ENCODE measurements at regions not wholly inside any gene's neighbourhood (a gene's known extent, or its start where the extent isn't known, plus 50 kb on each side); places are given as distances from the start of the nearest gene placed in this dataset.

DNA sequence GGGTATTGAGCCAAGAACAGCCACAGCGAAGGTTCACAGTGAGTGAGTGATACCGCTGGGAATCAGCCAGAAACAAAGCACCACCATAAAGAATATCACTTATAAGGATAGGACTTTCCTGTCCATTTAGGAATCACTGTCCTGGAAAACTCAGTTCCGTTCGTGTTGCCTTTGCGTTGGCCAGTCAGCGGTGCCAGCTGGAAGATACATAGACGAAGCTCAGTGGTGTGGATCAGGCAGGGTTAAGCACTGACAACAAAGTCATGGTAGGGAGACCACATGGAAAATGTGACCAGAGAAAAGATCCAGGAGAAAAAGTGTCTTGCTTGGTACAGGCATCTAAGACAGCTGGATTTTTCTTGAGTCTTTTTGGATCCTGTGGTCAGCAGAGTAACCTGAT, 579.7 kb upstream of the DPP6 start:
- no peak for DNase-seq

DNA sequence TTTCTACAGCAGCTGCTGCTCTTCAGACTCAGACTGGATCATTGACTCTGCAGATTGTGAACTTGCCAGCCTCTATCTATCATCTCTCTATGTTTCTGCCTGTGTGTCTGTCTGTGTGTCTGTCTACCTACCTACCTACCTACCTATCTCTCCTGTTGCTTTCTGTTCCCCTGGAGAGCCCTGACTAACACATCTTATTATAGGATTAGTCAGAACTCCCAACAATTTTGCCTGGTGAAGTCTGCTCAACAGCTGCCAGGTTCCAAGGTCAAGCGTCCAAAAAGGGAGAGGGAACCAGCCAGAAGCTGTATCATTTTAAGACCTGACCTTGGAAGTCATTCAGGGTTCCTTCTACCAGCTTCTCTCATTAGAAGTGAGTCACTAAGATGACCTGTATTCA, 579.0 kb upstream of the DPP6 start:
- no peak for DNase-seq

DNA sequence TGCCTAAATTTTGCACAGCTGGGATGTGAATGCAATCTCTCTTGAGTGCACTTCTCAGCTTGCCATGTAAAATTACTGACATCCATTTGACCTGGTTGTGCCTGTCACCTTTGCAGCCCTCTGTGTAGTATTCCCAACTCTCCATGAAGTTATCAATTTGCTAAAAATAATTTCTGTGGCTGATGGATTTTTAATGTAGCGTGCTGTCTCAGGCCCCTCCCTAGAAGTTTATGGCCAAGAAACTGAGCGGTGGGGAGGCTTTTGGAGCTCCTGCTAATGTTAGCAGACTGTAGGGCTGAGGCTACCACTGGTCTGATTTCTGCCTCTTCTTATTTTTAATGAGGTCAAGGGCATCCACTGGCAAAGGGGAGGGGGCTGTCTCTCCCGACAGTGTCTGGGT, 577.0 kb upstream of the DPP6 start:
- DNase-seq = no peak

DNA sequence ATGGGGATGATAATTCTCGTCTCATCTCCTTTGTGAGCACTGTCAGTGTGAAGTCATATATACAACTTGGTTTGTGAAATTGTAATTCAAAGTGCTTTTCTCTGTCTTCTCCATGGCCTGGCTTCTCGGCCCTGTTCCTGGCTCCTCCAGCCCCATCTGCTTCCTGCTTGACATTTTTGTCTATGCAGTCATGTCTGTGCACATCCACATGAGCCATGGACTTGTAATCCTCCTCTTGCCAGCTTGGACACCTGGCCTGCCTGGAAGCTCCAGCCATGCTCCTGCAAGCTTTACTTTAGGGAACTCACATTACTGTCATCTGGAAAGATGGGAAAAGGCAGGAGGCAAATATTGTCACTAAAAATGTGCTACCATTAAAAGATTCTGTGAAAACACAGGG, 576.0 kb upstream of the DPP6 start:
- no peak for DNase-seq

DNA sequence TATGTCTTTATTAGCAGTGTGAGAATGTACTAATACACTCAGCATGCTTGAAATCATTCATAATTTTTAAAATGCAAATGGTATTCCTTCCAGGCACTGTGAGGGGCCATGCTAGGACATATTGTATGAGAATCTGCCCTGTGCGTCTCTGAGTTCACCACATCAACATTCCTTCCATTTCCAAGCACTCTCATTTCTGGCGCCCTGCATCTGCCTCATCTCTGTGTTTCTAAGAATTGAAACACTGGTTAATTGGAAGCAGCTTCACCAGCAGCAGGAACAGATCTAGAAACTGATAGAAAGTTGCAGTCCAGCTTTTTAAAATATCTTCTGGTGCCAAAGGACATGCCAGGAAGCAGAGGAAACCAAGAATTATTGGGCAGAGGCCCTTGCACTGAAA, 555.9 kb upstream of the DPP6 start:
- no peak for DNase-seq

DNA sequence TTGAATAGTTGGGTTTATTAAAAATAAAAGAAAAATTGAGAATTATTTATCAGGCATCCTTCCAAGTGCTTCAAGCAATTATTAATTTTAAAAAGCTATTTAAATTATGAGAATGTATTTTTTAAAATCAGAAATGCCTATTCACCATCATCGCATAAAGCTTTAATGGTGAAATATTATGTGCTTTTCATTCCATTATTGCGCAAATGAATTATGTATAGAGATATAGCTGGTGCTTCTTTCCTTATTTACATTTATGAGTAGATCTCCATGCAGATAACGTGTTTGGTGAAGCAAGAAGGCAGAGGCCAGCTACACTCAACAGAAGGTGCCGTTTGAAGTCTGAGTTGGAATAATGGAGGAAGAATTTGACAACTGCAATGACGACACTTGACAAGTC, 549.1 kb upstream of the DPP6 start:
- DNase-seq = no peak

DNA sequence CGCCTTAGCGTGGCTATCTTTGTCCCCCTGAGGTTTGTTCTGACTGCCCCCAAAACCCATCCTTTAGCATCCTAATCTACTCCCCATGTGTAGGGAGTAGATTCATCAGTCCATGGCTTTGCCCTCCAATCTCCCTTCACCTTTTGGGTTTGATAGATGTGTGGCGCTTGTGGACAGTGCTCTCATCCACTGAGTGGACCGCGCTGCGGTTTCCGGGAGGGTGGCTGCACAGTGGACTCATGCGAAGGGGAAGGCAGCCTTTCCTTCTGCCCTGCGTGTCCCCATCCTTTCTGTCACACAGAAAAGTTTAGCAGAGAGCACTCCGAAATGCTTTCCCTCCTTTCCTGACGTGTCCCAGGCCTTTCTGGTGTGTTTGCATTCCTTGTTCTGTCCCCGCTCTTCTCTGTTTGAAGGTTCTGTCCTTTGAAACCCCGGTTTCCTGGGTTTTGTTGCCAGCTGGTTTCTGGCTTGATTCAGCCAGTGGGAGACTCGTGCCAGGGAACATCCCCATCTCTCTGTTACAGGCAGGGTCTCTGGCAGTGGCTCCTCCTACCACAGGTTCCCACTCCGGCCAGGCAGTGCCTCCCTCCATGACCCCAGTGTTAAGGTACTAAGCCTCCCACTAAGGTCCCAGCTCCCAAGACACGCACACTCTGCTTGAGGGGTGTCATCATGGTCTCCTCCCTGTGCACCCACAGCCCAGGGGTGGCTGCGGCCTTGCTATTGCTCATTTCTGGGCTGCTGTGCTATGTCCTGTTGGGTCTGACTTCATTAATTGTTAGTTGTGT, 547.7 kb upstream of the DPP6 start:
- no peak for DNase-seq

DNA sequence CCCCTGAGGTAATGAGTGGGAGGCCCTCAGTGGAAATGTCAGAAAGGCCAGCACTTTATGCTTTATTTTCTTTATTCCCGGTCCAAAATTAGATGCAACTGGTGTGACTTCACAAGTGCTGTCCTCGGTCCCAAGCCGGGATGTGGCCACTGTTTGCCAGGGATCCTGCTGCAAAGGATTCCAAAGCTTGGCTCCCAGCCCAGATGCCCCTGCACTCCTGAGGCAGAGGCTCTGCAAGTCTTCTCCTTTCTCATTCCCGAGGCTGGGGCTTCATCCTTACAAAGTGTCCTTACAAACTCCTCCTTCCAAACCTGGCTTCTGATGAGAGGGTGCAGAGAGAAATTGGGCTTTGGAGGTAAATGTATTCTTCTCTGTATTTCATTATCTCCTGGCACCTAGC, 544.3 kb upstream of the DPP6 start:
- DNase-seq = no peak

DNA sequence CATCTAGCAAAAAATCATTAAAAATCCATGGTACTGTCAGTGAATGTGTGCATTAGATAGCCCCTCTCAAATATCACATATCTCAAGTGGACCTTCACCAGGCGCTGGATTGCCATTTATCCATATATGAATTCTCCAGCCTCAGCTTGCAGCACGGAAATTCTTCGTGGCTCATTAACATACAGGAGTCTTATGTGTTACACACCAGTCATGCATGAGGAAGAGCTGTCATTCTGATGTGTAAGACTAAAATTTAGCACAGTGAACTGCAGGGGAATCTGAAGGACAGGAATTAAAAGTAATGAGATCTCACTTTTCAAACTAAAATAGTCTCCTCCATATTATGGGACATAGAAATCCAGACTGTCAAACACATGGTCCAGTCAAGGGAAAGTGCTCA, 542.4 kb upstream of the DPP6 start:
- no peak for DNase-seq

DNA sequence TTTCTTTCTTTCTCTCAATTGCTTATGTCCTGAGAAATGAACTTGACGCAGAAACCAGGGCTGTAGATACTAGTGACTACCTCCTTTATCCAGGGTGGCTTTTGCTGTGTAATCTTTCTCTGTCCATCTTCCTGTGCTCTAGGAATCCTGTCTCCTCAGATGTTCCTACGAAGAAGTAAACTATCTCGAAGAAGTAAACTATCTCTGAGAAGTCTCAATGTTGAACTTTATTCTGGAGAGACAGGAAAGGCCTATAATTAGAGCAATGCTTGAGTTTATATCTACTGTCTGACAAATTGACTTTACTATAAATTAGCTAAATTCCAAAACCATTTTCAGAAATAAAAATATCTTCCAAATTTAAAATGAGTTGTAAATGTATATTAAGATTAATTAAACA, 541.5 kb upstream of the DPP6 start:
- no peak for DNase-seq

DNA sequence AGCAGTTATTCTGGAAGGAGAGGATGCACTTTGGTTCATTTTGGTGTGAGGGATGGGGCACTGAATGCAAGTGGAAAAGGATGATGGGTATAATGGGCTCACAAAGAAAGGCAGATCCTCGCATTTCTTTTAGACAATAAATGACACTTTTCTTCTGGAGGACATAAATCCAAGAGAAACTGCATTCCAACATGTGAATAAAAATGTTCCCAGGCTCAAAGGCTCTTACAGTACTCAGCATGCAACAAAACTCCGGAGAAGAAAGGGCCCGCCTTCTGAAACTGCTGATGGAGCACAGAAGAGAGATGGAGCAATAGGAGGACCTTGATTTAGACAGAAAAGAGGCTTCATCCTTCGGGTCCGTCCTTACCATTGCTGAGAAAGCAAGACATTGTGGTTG, 538.2 kb upstream of the DPP6 start:
- no peak for DNase-seq

DNA sequence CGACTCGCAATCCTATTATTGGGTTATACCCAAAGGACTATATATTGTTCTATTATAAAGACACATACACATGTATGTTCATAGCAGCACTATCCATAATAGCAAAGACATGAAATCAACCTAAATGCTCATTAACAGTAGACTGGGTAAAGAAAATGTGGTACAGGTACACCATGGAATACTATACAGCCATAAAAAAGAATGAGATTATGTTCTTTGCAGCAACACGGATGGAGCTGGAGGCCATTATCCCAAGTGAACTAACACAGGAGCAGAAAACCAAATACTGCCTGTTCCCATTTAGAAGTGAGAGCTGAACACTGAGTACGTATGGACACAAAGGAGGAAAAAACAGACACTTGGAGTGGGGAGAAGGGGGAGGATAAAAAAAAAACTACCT, 536.8 kb upstream of the DPP6 start:
- no peak for DNase-seq

DNA sequence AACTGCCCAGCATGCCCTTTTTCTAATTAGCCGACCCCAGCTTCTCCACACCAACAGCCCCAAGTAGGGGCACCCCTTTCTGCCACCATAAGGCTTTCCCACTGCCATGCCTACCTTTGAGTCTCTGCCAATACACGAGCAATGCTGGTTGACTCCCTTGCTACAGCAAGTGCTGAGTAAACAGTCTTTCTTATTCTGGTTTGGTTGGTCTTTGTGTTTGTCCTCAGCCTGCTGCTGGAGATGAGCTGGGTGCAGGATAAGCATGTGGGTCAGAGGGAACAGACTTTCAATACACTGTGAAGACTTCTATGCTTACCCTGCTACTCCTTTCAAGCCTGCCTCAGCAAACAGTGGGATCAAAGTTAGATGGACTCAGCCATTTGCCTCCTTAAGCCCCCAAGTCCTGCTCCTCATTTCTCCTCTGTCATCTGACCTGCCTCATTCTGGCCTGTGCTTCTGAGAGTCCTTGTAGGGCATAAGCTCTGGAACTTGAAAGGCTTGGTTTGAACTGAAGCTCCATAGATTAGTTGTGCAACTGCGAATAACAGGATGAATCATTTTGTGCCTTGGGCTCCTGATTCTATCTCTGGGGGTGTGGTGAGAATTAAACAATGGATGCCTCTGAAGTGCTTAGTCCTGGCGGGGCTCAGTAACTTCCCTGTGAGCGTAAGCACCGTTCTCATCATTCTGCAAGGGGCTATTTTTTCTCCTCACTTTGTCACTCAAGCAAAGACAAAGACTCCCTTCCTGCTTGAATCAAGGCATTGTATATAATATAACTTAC, 533.8 kb upstream of the DPP6 start:
- DNase-seq = no peak

DNA sequence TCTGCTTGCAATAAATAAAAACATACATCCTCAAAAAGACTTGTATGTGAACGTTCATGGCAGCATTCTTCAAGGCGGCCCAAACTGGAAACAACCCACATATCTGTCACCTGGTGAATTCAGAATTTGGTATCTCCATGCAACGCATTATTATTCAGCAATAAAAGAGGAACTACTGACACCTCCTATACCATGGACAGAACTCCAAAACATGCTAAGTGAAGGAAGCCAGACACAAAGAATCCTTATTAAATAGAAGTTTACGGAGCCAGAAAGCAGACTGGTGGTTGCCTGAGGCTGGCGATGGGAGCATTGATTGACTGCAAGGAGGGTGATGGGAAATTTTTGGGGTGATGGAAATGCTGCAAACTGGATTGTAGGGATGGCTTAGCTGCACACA, 530.8 kb upstream of the DPP6 start:
- no peak for DNase-seq

DNA sequence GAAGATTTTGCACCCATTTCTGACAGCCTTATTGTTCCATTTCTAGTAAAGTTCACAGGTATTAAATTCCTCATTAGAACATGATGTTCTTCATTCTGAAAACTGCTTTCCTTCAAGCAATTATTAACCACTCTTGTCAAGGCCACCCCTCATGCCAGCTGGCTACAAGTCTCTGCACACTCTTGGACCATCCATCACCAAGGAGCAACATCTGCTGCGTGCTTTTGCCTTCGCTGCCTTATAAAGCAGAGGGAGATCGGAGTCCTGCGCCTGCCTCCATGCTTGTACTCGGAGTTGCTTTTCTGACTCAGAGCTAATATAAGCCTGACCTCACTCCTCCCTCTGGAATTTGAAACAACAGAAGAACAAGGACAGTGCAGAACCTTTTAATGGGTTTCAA, 529.9 kb upstream of the DPP6 start:
- DNase-seq = no peak

DNA sequence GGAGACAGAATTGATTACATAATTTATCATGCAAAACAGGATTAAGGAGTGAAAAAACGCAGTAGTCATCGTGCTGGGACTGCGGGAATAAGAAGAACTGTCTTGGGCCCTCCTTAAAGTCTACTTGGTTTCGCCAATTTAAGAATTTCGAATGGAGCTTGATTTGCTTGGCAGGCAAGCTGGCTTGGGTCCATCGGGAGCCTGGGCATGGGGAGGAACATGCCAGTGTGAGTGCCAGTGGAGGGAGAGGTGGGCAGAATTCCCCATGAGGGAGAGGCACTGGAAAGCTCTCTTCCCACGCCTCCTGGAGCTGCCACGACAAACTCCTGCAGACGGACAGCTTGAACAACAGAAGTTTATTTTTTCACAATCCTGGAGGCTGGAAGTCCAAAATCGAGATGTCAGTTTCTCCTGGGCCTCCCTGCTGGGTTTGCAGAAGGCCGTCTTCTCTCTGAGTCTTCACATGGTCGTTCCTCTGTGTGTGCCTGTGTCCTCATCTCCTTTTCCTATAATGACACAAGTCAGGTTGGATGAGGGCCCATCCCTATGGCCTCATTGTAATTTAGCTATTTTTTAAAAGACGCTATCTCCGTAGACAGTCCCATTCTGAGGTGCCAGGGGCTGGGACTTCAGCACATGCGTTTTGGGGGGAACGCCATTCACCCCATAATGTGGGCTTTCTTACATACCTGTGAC, 528.7 kb upstream of the DPP6 start:
- no peak for DNase-seq

DNA sequence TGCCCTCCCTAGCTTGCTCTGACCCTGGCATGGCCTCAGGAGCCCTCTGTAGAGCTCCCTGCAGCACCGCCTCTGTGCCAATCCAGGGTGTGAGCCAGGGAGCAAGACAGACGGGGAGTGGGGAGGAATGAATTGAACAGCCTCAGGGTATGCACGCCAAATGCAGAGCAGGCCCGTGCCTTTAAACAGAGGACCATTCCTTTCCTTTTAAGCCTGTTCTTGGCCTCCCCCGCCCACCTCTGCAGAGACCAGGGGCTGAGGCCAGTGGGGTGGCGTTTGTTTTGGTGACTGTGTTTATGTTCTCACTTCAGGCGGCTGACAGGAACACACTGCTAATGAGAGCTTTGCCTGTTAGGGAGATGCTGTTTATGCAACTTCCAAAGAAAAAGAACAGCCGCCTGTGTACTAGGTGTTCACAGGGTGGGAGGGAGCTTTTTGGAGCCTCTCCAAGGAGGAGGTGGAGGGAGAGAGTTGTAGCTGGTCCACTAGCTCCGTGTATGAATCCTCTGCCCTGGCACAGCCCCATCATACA, 528.1 kb upstream of the DPP6 start:
- DNase-seq = no peak

DNA sequence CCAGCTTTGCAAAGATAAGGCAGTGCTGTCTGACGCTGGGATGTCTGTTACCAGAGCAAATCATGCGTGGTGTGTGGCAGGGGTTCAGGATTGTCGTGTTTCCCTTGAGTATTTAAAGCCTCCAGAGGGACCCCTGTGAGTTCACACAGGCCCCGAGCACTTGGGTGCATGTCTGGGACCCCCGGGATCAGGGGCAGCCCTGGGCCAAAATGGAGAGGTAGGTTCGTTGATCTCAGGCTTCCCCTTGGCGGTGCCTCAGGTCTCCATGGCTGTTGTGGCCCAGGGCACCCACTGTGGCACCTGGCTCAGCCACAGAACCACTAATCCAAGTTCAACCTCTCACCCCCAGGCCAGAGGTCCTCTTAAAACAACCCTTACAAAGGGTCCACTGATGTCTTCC, 523.1 kb upstream of the DPP6 start:
- no peak for DNase-seq

DNA sequence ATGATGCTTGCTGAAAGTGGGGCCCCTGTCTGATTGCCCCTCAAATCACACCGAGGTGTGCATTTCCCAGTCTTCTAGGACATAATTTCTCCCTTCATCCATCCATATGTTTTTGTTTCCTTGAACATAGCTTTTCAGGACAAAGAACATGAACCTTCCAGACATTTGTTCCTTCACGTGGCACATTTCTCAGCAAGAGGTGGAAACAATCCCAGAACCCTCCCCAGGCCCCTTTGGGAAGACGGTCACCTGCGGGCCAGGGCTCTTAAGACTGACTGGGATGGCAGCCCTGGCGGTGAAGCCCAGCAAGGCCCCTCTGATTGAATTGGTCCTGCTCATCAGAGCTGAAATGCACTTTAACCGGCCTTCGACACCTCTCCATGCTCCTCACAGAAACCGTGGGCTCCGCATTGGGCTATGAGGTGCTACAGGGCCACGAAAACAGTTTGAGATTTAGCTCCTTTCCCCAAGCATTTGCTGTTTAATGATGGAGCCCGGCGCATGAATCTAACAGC, 522.5 kb upstream of the DPP6 start:
- DNase-seq = no peak

DNA sequence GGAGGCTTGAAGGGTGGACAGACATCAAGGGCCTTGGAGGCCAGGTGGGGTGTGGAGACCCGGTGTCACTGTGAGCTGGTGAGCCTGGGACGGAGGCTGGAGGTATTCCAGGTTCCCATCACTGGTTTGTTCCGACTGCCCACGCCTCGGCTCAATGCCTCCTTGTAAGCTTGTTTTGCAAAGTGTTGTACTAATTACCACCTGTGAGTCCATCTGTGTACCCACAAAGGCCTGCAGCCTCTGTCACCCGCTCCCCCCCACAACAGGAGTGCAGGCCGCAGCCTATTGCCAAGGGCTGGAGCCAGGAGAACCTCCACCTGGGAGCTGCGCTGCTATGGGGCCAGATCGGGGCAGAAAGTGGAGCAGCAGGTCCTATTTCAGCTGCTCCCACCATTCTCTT, 521.8 kb upstream of the DPP6 start:
- no peak for DNase-seq

DNA sequence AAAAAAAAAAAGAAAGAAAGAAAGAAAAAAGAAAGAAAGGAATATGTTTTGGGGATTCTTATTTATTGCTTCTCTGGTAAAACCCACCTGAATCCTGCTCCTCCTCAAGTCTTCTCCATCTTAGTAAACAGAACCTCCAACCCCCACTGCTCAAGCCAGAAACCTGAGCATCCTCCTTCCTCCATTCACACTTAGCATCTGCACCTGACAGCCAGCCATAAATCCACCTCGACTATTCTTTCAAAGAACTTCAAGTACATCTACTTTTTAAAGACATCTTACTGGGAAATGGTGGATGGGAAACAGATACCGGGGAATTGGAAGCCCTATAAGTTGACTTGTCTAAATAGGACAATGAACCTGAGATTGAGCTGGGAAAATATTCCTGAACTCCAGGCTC, 519.9 kb upstream of the DPP6 start:
- no peak for DNase-seq

DNA sequence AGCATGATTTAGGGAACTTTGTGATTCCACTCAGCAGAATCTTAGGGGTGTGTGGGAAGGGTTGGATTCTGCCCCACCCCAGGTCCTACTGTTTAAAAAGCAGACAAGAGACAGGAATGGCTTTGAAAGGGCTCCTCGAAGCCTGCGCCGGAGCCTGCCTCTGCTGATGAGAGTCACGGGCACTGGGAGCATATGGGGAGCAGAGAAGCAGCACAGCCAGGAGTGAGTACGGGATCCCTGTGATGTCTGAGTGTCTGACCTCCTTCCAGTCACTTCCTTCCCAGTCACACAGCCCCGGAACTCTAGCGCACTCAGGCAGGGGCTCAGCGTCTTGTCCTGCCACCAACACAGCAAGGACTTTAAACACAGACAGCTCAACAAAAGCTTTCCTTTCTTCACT, 514.9 kb upstream of the DPP6 start:
- no peak for DNase-seq

DNA sequence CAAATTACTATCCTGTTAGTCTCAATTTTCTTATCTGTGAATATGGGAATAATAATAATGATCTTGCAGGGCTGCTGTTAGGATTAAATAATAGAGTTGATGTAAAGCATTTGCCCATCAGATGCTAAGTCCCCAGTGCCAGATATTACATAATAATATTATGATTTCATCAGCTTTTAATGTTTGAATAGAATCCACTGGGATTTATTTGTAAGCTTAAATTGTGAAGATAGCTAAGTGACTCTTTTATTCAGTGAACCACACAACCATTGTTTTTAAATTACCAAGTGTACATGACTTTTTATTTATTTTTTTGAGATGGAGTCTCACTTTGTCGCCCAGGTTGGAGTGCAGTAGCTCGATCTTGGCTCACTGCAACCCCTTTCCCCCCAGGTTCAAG, 510.3 kb upstream of the DPP6 start:
- no peak for DNase-seq

DNA sequence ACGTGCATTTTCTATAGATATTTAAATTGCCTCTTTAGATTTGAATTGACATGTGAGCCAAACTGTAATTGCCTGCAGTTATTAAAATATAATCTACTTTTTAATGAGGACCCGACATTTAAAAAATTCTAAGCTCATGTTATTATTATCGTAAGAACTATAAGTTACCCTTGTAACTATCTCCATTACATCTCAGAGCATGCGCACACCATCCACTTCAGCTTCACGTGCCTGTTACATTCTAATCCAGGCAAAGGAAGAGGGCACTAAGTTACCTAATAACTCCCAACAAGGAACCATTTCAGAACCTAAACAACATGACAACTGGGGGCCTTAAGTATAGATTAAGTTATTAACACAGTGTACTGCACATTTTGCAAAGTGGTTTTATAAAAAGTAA, 509.0 kb upstream of the DPP6 start:
- no peak for DNase-seq
